ENCODE measurements at regions not wholly inside any gene's neighbourhood (a gene's known extent, or its start where the extent isn't known, plus 50 kb on each side); places are given as distances from the start of the nearest gene placed in this dataset.
A peak's percentile ranks its signal among the peaks of the same experiment; 100 is the strongest.

- DNase-seq (ENCODE audit: low read depth in 3 of 3) = no peak
These were observed 152.3 kb downstream of the BTC start for GRCh38 chr4:74642006-74642405.

- no peak for DNase-seq (ENCODE audit: low read depth in 3 of 3)
These were observed 145.1 kb downstream of the BTC start for GRCh38 chr4:74649193-74649592.

- no peak for DNase-seq (ENCODE audit: low read depth in 3 of 3)
These were observed 143.1 kb downstream of the BTC start for GRCh38 chr4:74651198-74651597.

GRCh38 chr4:74653331-74654229 is 140.7 kb downstream of the BTC start:
- no peak for DNase-seq (ENCODE audit: low read depth in 3 of 3)

GRCh38 chr4:74654230-74654681 is 140.1 kb downstream of the BTC start:
- no peak for DNase-seq (ENCODE audit: low read depth in 3 of 3)

- no peak for DNase-seq (ENCODE audit: low read depth in 3 of 3)
These were observed 137.7 kb downstream of the BTC start for GRCh38 chr4:74656596-74656995.

GRCh38 chr4:74658116-74658515 is 136.2 kb downstream of the BTC start:
- no peak for DNase-seq (ENCODE audit: low read depth in 3 of 3)

GRCh38 chr4:74659576-74660411 is 134.5 kb downstream of the BTC start:
- DNase-seq (ENCODE audit: low read depth in 3 of 3) = no peak

GRCh38 chr4:74660866-74661265 is 133.5 kb downstream of the BTC start:
- DNase-seq (ENCODE audit: low read depth in 3 of 3) = no peak

GRCh38 chr4:74661427-74662201 is 132.7 kb downstream of the BTC start:
- DNase-seq (ENCODE audit: low read depth in 3 of 3) = no peak

GRCh38 chr4:74663631-74664030 is 130.7 kb downstream of the BTC start:
- DNase-seq (ENCODE audit: low read depth in 3 of 3) = no peak

GRCh38 chr4:74665346-74665745 is 129.0 kb downstream of the BTC start:
- no peak for DNase-seq (ENCODE audit: low read depth in 3 of 3)

GRCh38 chr4:74665876-74666275 is 128.4 kb downstream of the BTC start:
- no peak for DNase-seq (ENCODE audit: low read depth in 3 of 3)

GRCh38 chr4:74667438-74667837 is 126.9 kb downstream of the BTC start:
- no peak for DNase-seq (ENCODE audit: low read depth in 3 of 3)

- no peak for DNase-seq (ENCODE audit: low read depth in 3 of 3)
These were observed 126.4 kb downstream of the BTC start for GRCh38 chr4:74667944-74668343.

- no peak for DNase-seq (ENCODE audit: low read depth in 3 of 3)
These were observed 124.6 kb downstream of the BTC start for GRCh38 chr4:74669702-74670101.

GRCh38 chr4:74670583-74670982 is 123.7 kb downstream of the BTC start:
- DNase-seq (ENCODE audit: low read depth in 3 of 3) = no peak

GRCh38 chr4:74671080-74671698 is 123.1 kb downstream of the BTC start:
- DNase-seq (ENCODE audit: low read depth in 3 of 3) = peak; percentile 11 to 37 (median 11)

GRCh38 chr4:74674750-74675149 is 119.6 kb downstream of the BTC start:
- no peak for DNase-seq (ENCODE audit: low read depth in 3 of 3)

GRCh38 chr4:74675673-74676279 is 118.5 kb downstream of the BTC start:
- no peak for DNase-seq (ENCODE audit: low read depth in 3 of 3)

Measured in stimulated activated CD4-positive, alpha-beta T cell treated with anti-CD3 and anti-CD28 coated beads, TNF-alpha, amount 100 ng/mL, for 24 hours (primary cell).